IMR-90 (cell line): ENCODE measurements at regions not wholly inside any gene's neighbourhood (a gene's known extent, or its start where the extent isn't known, plus 50 kb on each side); places are given as distances from the start of the nearest gene placed in this dataset.

ENCODE experiments used
- ATAC-seq: fragments of 200-7000 bp; cut with Tn5 transposase; 2 replicates; pipeline ENCODE4 v1.9.1; 2020; ENCODE audit warnings: low read depth, mild to moderate bottlenecking, moderate library complexity
- BruUV-seq: library from RNA; stranded (reverse); fragments of 400-500 nt; replicated peaks from 2 replicates; lab custom pipeline; 2021; lab: Mats Ljungman, UMichigan
- CTCF ChIA-PET: fragments of 300-600 bp; formaldehyde crosslinking; extraction: SDS; loops from one replicate; lab custom pipeline; 2021; ENCODE audit warnings: antibody characterized with exemption; lab: Yijun Ruan, JAX
- POLR2A ChIA-PET: fragments of 300-600 bp; sonication (Branson Sonifier 250); formaldehyde crosslinking; loops from one replicate; lab custom pipeline; 2022; ENCODE audit warnings: antibody characterized with exemption; ENCODE audit not compliant: unreplicated experiment; lab: Charles Lee
- DNase-seq: peaks from one replicate; pipeline ENCODE4 v3.0.0; 2013
- H2AFZ ChIP-seq: replicated peaks from 2 replicates; pipeline ENCODE3; 2013; ENCODE audit warnings: low read length, mild to moderate bottlenecking; ENCODE audit not compliant: poor library complexity
- H2AK5ac ChIP-seq: 2 replicates; pipeline ENCODE4 v1.6.1; 2013; ENCODE audit warnings: low read depth, low read length, inconsistent platforms
- H2AK9ac ChIP-seq: replicated peaks from 2 replicates; pipeline ENCODE3; 2013; ENCODE audit warnings: mild to moderate bottlenecking, low read depth, low read length, moderate library complexity; ENCODE audit not compliant: poor library complexity
- H2BK120ac ChIP-seq: 2 replicates; pipeline ENCODE4 v1.6.1; 2013; ENCODE audit warnings: low read depth, low read length, inconsistent platforms
- H2BK15ac ChIP-seq: 3 replicates; pipeline ENCODE4 v1.6.1; 2013; ENCODE audit warnings: low read depth, low read length, inconsistent platforms
- H2BK20ac ChIP-seq: 2 replicates; pipeline ENCODE4 v1.6.1; 2013; ENCODE audit warnings: low read depth, mild to moderate bottlenecking, inconsistent platforms, low read length, moderate library complexity
- H2BK5ac ChIP-seq: 2 replicates; pipeline ENCODE4 v1.6.1; 2013; ENCODE audit warnings: mild to moderate bottlenecking, low read depth, low read length, inconsistent platforms; ENCODE audit not compliant: poor library complexity, severe bottlenecking
- H3K14ac ChIP-seq: replicated peaks from 2 replicates; pipeline ENCODE4 v1.6.1; 2013; ENCODE audit warnings: low read depth, low read length, inconsistent platforms
- H3K18ac ChIP-seq: 2 replicates; pipeline ENCODE4 v1.6.1; 2013; ENCODE audit warnings: low read depth, low read length, control low read depth
- H3K23ac ChIP-seq: 2 replicates; pipeline ENCODE4 v1.6.1; 2013; ENCODE audit warnings: low read depth, low read length, inconsistent platforms
- H3K27ac ChIP-seq: 2 replicates; pipeline ENCODE4 v1.5.1; 2013; ENCODE audit warnings: mild to moderate bottlenecking, control low read depth, low read length; ENCODE audit not compliant: insufficient read depth
- H3K27me3 ChIP-seq: 2 replicates; pipeline ENCODE4 v1.6.1; 2013; ENCODE audit warnings: low read length; ENCODE audit not compliant: control insufficient read depth, insufficient read depth
- H3K36me3 ChIP-seq: 2 replicates; pipeline ENCODE4 v1.6.1; 2013; ENCODE audit warnings: low read length, mixed read lengths; ENCODE audit not compliant: control insufficient read depth, insufficient read depth
- H3K4ac ChIP-seq: 2 replicates; pipeline ENCODE4 v1.6.1; 2013; ENCODE audit warnings: low read depth, low read length, inconsistent platforms
- H3K4me1 ChIP-seq: 2 replicates; pipeline ENCODE4 v1.6.1; 2013; ENCODE audit warnings: low read length, mixed read lengths; ENCODE audit not compliant: control insufficient read depth, insufficient read depth
- H3K4me2 ChIP-seq: 2 replicates; pipeline ENCODE4 v1.6.1; 2013; ENCODE audit warnings: low read depth, mild to moderate bottlenecking, control low read depth, low read length, moderate library complexity
- H3K4me3 ChIP-seq: 2 replicates; pipeline ENCODE4 v1.5.1; 2013; ENCODE audit warnings: low read depth, mild to moderate bottlenecking, control low read depth, low read length, moderate library complexity; ENCODE audit not compliant: insufficient read depth
- H3K56ac ChIP-seq: 2 replicates; pipeline ENCODE4 v1.6.1; 2013; ENCODE audit warnings: low read length, inconsistent platforms; ENCODE audit not compliant: insufficient read depth; ENCODE audit errors: extremely low read depth
- H3K79me1 ChIP-seq, 2 experiments: 2 replicates each; pipeline ENCODE4 v1.6.1; 2013; ENCODE audit warnings: low read length in 2 of 2, inconsistent platforms in 1 of 2, low read depth in 1 of 2
- H3K9ac ChIP-seq: 2 replicates; pipeline ENCODE4 v1.6.1; 2013; ENCODE audit warnings: low read depth, low read length, control low read depth
- H3K9me1 ChIP-seq: 2 replicates; pipeline ENCODE4 v1.6.1; 2013; ENCODE audit warnings: low read length, inconsistent platforms; ENCODE audit not compliant: insufficient read depth
- H3K9me3 ChIP-seq: 2 replicates; pipeline ENCODE4 v1.6.1; 2013; ENCODE audit warnings: low read length; ENCODE audit not compliant: control insufficient read depth, insufficient read depth
- H4K20me1 ChIP-seq: 2 replicates; pipeline ENCODE4 v1.6.1; 2013; ENCODE audit warnings: low read length, inconsistent platforms; ENCODE audit not compliant: insufficient read depth
- H4K5ac ChIP-seq: 2 replicates; pipeline ENCODE4 v1.6.1; 2013; ENCODE audit warnings: mild to moderate bottlenecking, low read depth, low read length, control low read depth
- H4K8ac ChIP-seq, 2 experiments: 2 replicates each; pipeline ENCODE4 v1.6.1; 2013; ENCODE audit warnings: low read depth in 2 of 2, low read length in 2 of 2, control low read depth in 1 of 2, inconsistent platforms in 1 of 2
- H4K91ac ChIP-seq: 2 replicates; pipeline ENCODE4 v1.6.1; 2013; ENCODE audit warnings: low read depth, low read length, inconsistent platforms; ENCODE audit not compliant: insufficient read depth
- BHLHE40 ChIP-seq: fragments of 150-350 bp; IDR thresholded peaks from 2 replicates; pipeline ENCODE4 v1.6.1; 2016; ENCODE audit warnings: mild to moderate bottlenecking, low read depth, low read length
- CHD1 ChIP-seq: IDR thresholded peaks from 2 replicates; pipeline ENCODE4 v1.6.1; 2012; ENCODE audit warnings: low read depth, low read length, improper control_type of control experiment
- FOS ChIP-seq: fragments of 150-350 bp; IDR thresholded peaks from 2 replicates; pipeline ENCODE4 v1.6.1; 2016; ENCODE audit warnings: low read depth, low read length
- MAFK ChIP-seq: IDR thresholded peaks from 2 replicates; pipeline ENCODE4 v1.6.1; 2012; ENCODE audit warnings: low read depth, low read length, improper control_type of control experiment
- MAZ ChIP-seq: IDR thresholded peaks from 2 replicates; pipeline ENCODE4 v1.6.1; 2012; ENCODE audit warnings: low read depth, mild to moderate bottlenecking, low read length, improper control_type of control experiment, moderate library complexity, borderline replicate concordance
- MXI1 ChIP-seq: IDR thresholded peaks from 2 replicates; pipeline ENCODE4 v1.6.1; 2012; ENCODE audit warnings: low read depth, mild to moderate bottlenecking, low read length, moderate library complexity, borderline replicate concordance
- NFE2L2 ChIP-seq: fragments of 150-350 bp; IDR thresholded peaks from 2 replicates; pipeline ENCODE4 v1.6.1; 2016; ENCODE audit warnings: low read depth, mild to moderate bottlenecking, low read length
- POLR2A ChIP-seq: IDR thresholded peaks from 2 replicates; pipeline ENCODE4 v1.6.1; 2012; ENCODE audit warnings: mild to moderate bottlenecking, low read depth, low read length
- RAD21 ChIP-seq: IDR thresholded peaks from 2 replicates; pipeline ENCODE4 v1.6.1; 2012; ENCODE audit warnings: low read length, improper control_type of control experiment
- RCOR1 ChIP-seq: IDR thresholded peaks from 2 replicates; pipeline ENCODE4 v1.6.1; 2012; ENCODE audit warnings: mild to moderate bottlenecking, low read length, improper control_type of control experiment; ENCODE audit not compliant: insufficient replicate concordance
- RFX5 ChIP-seq: IDR thresholded peaks from 2 replicates; pipeline ENCODE4 v1.8.0; 2012; ENCODE audit warnings: low read depth, mild to moderate bottlenecking, low read length, moderate library complexity
- SMC3 ChIP-seq: fragments of 150-350 bp; IDR thresholded peaks from 2 replicates; pipeline ENCODE4 v1.6.1; 2016; ENCODE audit warnings: low read depth, mild to moderate bottlenecking, antibody characterized with exemption, low read length, moderate library complexity
- WGBS, 2 experiments: methylation state at CpG; one replicate each; pipeline versions ENCODE4 v1.1.5 to v1.1.7; 2013; ENCODE audit warnings: missing lambda C conversion rate in 2 of 2; ENCODE audit not compliant: insufficient read length in 1 of 2; ENCODE audit errors: extremely low coverage in 2 of 2; 5-methylcytosine and 5-hydroxymethylcytosine counted together
- dilution Hi-C: fragments of 300-500 bp; cut with HindIII; formaldehyde crosslinking; loops from one replicate; pipeline ENCODE4 v1.14.3; 2018; ENCODE audit warnings: low sequenced_read_pairs; ENCODE audit not compliant: unreplicated experiment
- in situ Hi-C: fragments of 300-500 bp; cut with MboI; formaldehyde crosslinking; loops from 3 replicates; pipeline ENCODE4 v1.14.3; 2019; ENCODE audit warnings: low sequenced_read_pairs, inconsistent platforms, mixed read lengths
- intact Hi-C: fragments of 100-400 bp; cut with micrococcal nuclease; formaldehyde crosslinking; loops from 2 replicates; pipeline ENCODE4 v1.10.0; 2022
- TF ChIP-seq, protein P1 (sequence below): conservative IDR thresholded peaks from 2 replicates; pipeline ENCODE4 v1.5.1; 2012; ENCODE audit warnings: mild to moderate bottlenecking, low read depth, low read length, improper control_type of control experiment
- TF ChIP-seq, protein P2 (sequence below): fragments of 150-350 bp; IDR thresholded peaks from 2 replicates; pipeline ENCODE4 v1.6.1; 2017; ENCODE audit warnings: mild to moderate bottlenecking, antibody characterized with exemption, low read length, low read depth
- TF ChIP-seq, protein P3 (sequence below): fragments of 150-350 bp; IDR thresholded peaks from 2 replicates; pipeline ENCODE4 v1.6.1; 2016; ENCODE audit warnings: low read depth, mild to moderate bottlenecking, low read length, moderate library complexity, borderline replicate concordance

DNA sequence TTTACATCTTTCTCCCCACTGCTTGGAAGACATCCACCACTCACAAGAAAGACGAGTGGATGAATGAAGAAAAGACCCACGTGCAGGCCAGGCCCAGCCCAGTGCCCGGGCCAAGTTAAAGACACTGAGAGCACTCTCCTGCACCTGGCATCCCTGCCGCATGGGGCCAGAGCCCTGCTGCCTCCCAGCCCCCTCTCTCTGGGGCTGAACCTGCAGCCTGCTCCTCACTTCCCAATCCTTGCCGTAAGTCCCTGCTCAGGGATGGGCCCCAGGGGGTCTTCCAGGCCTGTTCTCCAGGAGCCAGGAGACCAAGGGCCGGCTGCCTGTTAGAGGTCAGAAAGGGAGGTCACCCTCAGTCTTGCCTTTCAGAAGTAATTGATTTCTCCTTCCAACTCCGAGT is 168.5 kb upstream of the ZC3H12A start:
- no peak overlapping the region for H3K14ac ChIP-seq
- no peak overlapping the region for H3K4me3 ChIP-seq
- H3K56ac ChIP-seq = no peak overlapping the region
- ATAC-seq (no peak), DNase-seq (no peak)
- intact Hi-C loops = no loop called here
- no peaks in the 10 kb centered on the region for H3K36me3 ChIP-seq
- no peaks in the 10 kb centered on the region for H3K9me1 ChIP-seq
- H4K8ac ChIP-seq = no peak overlapping the region
- no peaks in the 10 kb centered on the region for H3K9me3 ChIP-seq
- H4K5ac ChIP-seq = no peak overlapping the region
- H3K79me1 ChIP-seq = no peaks in the 10 kb centered on the region
- no peak overlapping the region for H3K4me2 ChIP-seq
- H2BK120ac ChIP-seq = no peak overlapping the region
- no TSS peak for BruUV-seq
- H2BK15ac ChIP-seq = no peak overlapping the region
- H2AK5ac ChIP-seq = no peak overlapping the region
- H2AFZ ChIP-seq = no peak overlapping the region
- no peak overlapping the region for H2BK20ac ChIP-seq
- no peak overlapping the region for H3K23ac ChIP-seq
- TF ChIP-seq CHD1 = no peak
- TF ChIP-seq MAFK = no peak
- TF ChIP-seq NFE2L2 = no peak
- no peak for TF ChIP-seq SMC3
- no peak for TF ChIP-seq POLR2A
- TF ChIP-seq MAZ = no peak
- TF ChIP-seq RFX5 = no peak
- TF ChIP-seq, protein P1, sequence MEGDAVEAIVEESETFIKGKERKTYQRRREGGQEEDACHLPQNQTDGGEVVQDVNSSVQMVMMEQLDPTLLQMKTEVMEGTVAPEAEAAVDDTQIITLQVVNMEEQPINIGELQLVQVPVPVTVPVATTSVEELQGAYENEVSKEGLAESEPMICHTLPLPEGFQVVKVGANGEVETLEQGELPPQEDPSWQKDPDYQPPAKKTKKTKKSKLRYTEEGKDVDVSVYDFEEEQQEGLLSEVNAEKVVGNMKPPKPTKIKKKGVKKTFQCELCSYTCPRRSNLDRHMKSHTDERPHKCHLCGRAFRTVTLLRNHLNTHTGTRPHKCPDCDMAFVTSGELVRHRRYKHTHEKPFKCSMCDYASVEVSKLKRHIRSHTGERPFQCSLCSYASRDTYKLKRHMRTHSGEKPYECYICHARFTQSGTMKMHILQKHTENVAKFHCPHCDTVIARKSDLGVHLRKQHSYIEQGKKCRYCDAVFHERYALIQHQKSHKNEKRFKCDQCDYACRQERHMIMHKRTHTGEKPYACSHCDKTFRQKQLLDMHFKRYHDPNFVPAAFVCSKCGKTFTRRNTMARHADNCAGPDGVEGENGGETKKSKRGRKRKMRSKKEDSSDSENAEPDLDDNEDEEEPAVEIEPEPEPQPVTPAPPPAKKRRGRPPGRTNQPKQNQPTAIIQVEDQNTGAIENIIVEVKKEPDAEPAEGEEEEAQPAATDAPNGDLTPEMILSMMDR = no peak
- no peak for TF ChIP-seq MXI1
- no peak for TF ChIP-seq BHLHE40
- TF ChIP-seq, protein P2, sequence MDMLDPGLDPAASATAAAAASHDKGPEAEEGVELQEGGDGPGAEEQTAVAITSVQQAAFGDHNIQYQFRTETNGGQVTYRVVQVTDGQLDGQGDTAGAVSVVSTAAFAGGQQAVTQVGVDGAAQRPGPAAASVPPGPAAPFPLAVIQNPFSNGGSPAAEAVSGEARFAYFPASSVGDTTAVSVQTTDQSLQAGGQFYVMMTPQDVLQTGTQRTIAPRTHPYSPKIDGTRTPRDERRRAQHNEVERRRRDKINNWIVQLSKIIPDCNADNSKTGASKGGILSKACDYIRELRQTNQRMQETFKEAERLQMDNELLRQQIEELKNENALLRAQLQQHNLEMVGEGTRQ = no peak
- TF ChIP-seq RAD21 = no peak
- no peak for TF ChIP-seq FOS
- TF ChIP-seq, protein P3, sequence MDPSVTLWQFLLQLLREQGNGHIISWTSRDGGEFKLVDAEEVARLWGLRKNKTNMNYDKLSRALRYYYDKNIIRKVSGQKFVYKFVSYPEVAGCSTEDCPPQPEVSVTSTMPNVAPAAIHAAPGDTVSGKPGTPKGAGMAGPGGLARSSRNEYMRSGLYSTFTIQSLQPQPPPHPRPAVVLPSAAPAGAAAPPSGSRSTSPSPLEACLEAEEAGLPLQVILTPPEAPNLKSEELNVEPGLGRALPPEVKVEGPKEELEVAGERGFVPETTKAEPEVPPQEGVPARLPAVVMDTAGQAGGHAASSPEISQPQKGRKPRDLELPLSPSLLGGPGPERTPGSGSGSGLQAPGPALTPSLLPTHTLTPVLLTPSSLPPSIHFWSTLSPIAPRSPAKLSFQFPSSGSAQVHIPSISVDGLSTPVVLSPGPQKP = no peak
- no peak for TF ChIP-seq RCOR1
- no peaks in the 10 kb centered on the region for H3K27me3 ChIP-seq
- H3K9ac ChIP-seq = no peak overlapping the region
- H4K91ac ChIP-seq = no peak overlapping the region
- 0% methylated on average over 3 of the region's 7 CpGs; no CpG with 5 or more reads in 1 of the 2 experiments for WGBS, 2 experiments
- no peak overlapping the region for H3K4ac ChIP-seq
- no peaks in the 10 kb centered on the region for H3K4me1 ChIP-seq
- H3K18ac ChIP-seq = no peak overlapping the region
- H2BK5ac ChIP-seq = no peak overlapping the region
- in situ Hi-C loops = loop anchor here (25.0 kb wide), 1 partner anchor 719 kb away; no protein-coding TSS in a partner anchor
- H4K20me1 ChIP-seq = no peaks in the 10 kb centered on the region
- CTCF ChIA-PET = no interaction called here
- no peak overlapping the region for H2AK9ac ChIP-seq
- no peak overlapping the region for H3K27ac ChIP-seq
- POLR2A ChIA-PET = no interaction called here
- dilution Hi-C loops = no loop called here
